Hindlimb muscle (tissue), 1 donor: ENCODE measurements at regions not wholly inside any gene's neighbourhood (a gene's known extent, or its start where the extent isn't known, plus 50 kb on each side); places are given as distances from the start of the nearest gene placed in this dataset.
"Not testable (repeated sequence)": the region's sequence is repeated elsewhere in the genome, so short reads cannot be mapped to it uniquely, and the experiment has no call there.

ENCODE experiments used
- DNase-seq: peaks from one replicate; pipeline ENCODE4 v3.0.0-alpha.2; 2013

GRCh38 chr16:22625967-22626366 lies 115.3 kb downstream of the NPIPB5 start:
- no peak for DNase-seq

GRCh38 chr16:22627043-22627442 lies 116.4 kb downstream of the NPIPB5 start:
- DNase-seq: no peak

GRCh38 chr16:22628994-22629393 lies 118.3 kb downstream of the NPIPB5 start:
- no peak for DNase-seq

GRCh38 chr16:22630242-22630641 lies 119.6 kb downstream of the NPIPB5 start:
- DNase-seq: no peak

GRCh38 chr16:22631264-22631663 lies 120.6 kb downstream of the NPIPB5 start:
- DNase-seq: no peak

- no peak for DNase-seq
Measured at GRCh38 chr16:22632606-22633005, 121.9 kb downstream of the NPIPB5 start.

GRCh38 chr16:22633280-22633679 lies 122.6 kb downstream of the NPIPB5 start:
- DNase-seq: no peak

- DNase-seq: no peak
Measured at GRCh38 chr16:22633799-22634198, 123.1 kb downstream of the NPIPB5 start.

- DNase-seq: no peak
Measured at GRCh38 chr16:22634954-22635353, 124.3 kb downstream of the NPIPB5 start.

GRCh38 chr16:22635357-22635761 lies 124.7 kb downstream of the NPIPB5 start:
- DNase-seq: no peak

GRCh38 chr16:22635801-22636200 lies 125.1 kb downstream of the NPIPB5 start:
- no peak for DNase-seq

GRCh38 chr16:22638393-22639206 lies 127.9 kb downstream of the NPIPB5 start:
- DNase-seq: no peak

GRCh38 chr16:22641131-22641628 lies 130.5 kb downstream of the NPIPB5 start:
- no peak for DNase-seq

- no peak for DNase-seq
Measured at GRCh38 chr16:22642416-22643088, 131.9 kb downstream of the NPIPB5 start.

GRCh38 chr16:22643203-22643602 lies 132.5 kb downstream of the NPIPB5 start:
- DNase-seq: not testable (repeated sequence)

- DNase-seq: no peak
Measured at GRCh38 chr16:22643886-22644285, 133.2 kb downstream of the NPIPB5 start.

- DNase-seq: no peak
Measured at GRCh38 chr16:22645868-22646267, 135.2 kb downstream of the NPIPB5 start.

- no peak for DNase-seq
Measured at GRCh38 chr16:22646948-22647556, 136.4 kb downstream of the NPIPB5 start.

- no peak for DNase-seq
Measured at GRCh38 chr16:22648141-22648540, 137.4 kb downstream of the NPIPB5 start.

- DNase-seq: no peak
Measured at GRCh38 chr16:22648941-22649340, 138.2 kb downstream of the NPIPB5 start.

- not testable (repeated sequence) for DNase-seq
Measured at GRCh38 chr16:22651111-22651817, 140.6 kb downstream of the NPIPB5 start.

GRCh38 chr16:22652463-22652845 lies 141.8 kb downstream of the NPIPB5 start:
- no peak for DNase-seq

GRCh38 chr16:22653876-22654275 lies 143.2 kb downstream of the NPIPB5 start:
- no peak for DNase-seq
